ENCODE measurements at regions not wholly inside any gene's neighbourhood (a gene's known extent, or its start where the extent isn't known, plus 50 kb on each side); places are given as distances from the start of the nearest gene placed in this dataset.

- TF ChIP-seq GATA2 (IDR thresholded peaks at IDR 0.05; ENCODE audit: low read depth, low read length) (no peak), GATA3 (IDR thresholded peaks at IDR 0.05; ENCODE audit: low read depth, low read length) (no peak)
Measured at GRCh38 chr5:159764283-159765134, 151.8 kb upstream of the ADRA1B start.

Measured in SH-SY5Y (cell line).